Central memory CD4-positive, alpha-beta T cell (primary cell): ENCODE measurements at regions not wholly inside any gene's neighbourhood (a gene's known extent, or its start where the extent isn't known, plus 50 kb on each side); places are given as distances from the start of the nearest gene placed in this dataset.
"Not testable (repeated sequence)": the region's sequence is repeated elsewhere in the genome, so short reads cannot be mapped to it uniquely, and the experiment has no call there.

Experiments used
- DNase-seq: peaks from one replicate; pipeline ENCODE4 v3.0.0; 2022

DNA sequence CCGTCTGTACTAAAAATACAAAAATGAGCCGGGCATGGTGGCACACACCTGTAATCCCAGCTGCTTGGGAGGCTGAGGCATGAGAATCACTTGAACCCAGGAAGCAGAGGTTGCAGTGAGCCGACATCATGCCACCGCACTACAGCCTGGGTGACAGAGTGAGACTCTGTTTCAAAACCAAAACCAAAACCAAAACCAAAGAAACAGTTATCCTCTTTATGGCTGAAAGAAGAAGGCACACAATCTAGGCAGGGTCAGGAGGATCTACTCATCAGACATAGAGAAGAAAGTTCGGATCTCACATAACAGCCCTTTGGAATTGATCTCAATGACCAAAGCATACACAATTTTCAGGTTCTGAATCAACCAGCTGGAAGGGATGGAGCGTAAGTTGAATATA, 411.3 kb upstream of the SLC35B3 start:
- not testable (repeated sequence) for DNase-seq

DNA sequence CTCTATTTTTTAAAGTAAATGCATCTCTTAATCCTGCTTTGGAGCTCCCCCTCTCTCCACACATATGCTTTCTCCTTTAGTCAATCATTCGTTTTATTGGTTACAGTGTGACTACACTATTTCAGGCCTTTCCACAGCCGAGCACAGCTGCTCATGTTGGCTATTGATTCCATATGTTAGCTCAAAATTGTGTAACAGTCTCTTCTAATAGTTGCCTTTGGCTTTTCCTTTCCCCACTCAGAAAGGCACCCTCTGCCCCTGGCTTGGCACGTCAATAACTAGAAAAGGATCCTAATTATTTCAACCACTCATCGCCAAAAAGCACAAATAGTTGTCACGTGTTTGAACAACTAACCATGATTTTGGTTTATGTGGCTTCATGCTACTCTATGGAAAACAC, 410.3 kb upstream of the SLC35B3 start:
- DNase-seq = no peak

DNA sequence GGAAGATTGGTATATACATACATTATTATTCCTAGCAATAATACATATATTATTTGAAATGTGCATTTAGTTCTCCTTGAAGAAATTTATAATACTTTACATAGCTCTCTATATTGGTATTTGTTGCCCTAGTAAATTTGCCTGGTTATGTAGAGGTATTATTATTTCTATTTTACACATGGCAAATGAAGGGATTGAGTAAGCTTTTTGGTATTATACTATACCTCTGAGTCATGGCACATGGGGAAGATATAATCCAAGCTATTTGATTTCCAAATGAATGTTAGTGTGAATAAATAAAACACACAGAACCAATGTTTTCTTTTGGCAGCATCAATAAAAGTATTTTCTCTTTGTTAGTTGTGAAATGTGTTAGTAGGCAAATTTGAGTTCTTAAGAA, 409.6 kb upstream of the SLC35B3 start:
- DNase-seq = no peak

DNA sequence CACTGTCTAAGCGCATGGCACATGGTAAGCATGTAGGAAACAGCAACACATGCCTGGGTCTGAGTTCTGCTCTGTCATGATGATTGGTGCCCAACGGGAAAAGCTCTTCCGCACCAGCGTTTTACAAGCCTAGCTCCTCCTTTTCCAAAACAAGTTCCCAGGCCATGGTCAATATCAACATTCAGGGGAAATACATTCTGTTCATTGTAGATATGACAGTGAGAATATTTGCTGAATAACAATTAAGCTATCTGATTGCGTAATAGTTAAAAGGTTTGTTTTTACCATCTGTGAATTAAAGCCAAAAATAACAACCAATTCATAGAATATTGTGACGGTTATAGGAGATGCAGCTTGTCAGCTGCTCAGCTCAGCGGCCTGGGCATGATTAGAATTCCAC, 404.3 kb upstream of the SLC35B3 start:
- no peak for DNase-seq

DNA sequence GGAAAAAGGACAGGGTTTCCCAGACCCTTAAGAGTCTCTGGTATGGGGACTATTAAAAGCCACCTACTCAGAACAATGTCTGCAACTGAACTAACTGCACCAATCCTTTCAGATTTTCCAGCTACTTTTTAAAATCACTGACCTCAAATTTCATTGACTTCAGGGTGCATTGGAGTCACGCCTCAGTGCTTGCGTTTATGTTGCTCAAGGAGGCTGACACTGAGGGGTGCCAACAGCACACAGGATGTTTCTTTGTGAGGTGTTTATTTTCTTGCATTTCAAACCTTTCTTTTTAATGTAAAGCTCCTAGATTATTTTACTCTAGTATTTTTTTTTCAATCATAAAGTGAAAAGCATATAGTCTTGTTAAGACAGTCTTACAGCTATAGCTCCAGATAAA, 402.0 kb upstream of the SLC35B3 start:
- no peak for DNase-seq

DNA sequence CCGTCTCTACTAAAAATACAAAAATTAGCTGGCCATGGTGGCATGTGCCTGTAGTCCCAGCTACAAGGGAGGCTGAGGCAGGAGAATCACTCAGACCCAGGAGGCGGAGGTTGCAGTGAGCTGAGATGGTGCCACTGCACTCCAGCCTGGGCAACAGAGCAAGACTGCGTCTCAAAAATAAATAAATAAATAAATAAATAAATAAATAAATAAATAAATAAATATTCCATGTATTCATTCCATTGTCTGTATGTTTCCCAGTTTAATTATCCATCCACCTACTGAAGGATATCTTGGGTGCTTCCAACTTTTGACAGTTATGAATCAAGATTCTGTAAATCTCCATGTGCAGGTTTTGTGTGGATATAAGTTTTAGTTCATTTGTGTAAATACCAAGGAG, 397.4 kb upstream of the SLC35B3 start:
- not testable (repeated sequence) for DNase-seq

DNA sequence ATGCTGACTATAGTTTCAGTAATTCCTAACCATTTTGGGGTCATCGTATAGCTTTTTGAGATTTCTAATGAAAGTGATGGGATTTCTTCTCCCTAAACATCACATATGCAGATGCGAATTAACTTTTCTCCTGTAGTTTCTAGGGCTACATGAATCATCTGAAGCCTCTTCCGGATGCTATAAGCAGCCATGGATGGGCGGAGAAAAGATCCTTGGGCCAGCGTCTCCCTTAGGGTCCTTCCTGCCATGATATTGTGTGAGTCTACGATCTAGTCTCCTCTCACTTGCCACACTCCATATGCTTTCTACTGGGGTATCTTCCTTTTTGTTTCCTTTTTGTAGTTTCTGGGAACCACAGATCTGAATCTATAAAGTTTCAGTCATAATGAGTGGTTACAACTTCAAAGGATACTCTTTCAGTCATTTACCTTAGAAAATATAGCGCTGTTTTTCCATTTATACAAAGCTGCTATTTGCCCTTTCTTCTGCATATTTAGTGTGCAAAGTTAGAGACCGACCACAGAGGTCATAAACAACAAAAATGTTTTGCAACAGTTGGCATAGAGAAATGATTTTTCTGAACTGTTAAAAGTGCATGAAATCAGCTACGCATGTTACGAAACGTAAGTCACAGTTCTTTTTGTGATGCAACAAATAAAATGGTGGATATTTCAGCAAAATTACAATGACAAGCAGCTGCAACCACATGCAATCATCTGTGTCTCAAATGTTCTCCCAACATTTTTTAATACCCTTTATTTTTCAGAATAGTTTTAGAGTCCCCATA, 396.2 kb upstream of the SLC35B3 start:
- DNase-seq = no peak

DNA sequence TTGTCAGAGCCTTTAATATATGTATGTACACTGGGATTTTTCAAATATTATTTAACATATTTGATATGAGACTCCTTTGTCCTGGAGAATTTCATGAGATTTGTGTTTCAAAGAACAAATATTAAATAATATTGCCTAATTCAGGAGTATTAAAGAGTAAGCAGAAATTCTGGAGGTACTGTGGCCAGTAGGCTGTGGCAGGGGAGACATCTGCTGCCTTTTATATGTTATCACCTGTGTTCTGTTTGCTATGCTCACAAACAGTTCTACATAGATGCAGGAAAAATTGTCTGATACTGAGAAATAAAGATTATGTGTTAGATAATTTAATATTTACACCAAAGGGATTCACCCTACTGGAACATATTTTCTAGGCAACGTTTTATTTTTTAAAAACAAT, 395.4 kb upstream of the SLC35B3 start:
- no peak for DNase-seq

DNA sequence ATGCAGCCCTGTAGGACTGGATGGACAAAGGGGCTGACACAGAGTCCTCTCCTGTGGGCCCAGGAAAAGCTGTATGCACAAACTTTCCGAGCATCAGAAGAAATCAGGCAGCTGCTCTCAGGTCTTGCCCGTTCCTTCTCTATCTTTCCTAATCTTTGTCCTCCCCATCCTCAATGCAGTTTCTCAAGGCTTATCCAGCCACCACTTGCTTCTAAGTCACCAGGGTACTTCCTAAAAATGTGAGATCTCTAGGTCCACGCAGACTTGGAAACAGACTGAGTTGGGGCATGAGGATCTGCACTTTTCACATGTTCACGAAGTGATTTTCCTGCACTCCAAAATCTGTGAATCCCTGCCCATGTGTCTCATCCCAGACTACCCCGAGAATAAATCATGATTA, 394.5 kb upstream of the SLC35B3 start:
- DNase-seq = no peak

DNA sequence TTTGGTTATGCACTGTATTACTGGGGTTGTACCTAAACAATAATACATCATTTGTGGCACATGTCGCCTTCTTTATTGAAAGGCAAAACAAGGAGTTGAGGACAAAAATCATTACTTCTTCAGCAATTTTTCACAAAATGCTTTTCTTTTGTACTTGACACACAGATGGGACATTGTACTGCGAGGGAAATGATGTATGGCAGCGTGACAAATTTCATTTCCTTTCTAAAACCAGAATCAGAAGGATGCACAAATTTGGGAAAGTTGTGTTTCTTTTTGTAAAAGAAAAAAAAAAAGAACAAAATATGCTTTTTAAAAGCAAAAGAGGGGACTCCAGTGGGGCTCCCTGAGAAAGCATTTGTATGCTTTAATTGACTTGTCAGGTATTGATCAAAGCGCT, 394.0 kb upstream of the SLC35B3 start:
- DNase-seq = no peak

DNA sequence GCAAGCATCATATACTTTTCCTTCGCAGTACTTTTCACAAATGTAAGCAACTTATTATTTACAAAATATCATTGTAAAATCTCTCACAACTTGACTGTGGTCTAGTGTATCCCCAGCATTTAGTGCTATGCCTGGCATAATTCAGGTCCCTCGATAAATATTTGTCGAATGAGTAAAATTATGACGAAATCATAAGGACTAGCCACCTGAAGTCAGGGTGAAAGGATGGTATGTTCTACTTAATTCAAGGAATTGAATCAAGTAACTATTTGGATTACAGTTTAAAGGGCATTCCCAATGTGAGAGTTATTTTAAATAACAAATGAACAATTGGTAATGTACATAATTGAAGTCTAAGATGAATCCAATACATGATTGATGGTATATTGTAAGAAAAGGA, 393.0 kb upstream of the SLC35B3 start:
- no peak for DNase-seq

DNA sequence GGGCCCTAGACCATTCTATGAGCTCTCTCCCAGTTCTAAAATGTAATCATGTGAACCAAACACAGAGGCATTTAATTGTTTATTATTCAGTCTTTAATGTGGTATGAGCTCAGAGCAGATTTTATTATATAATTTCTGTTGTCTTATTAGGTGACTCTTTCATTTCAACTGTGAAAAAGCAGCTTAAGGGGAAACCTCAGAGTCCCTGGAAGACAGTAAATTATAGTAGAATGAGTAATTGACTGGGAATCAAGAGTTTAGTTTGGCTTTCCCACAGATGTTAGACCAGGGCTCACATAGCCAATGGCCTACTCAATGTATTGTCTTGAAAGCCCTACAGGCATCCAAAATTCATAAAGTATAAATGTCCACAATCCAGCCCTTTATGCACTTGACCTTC, 390.4 kb upstream of the SLC35B3 start:
- DNase-seq = no peak

DNA sequence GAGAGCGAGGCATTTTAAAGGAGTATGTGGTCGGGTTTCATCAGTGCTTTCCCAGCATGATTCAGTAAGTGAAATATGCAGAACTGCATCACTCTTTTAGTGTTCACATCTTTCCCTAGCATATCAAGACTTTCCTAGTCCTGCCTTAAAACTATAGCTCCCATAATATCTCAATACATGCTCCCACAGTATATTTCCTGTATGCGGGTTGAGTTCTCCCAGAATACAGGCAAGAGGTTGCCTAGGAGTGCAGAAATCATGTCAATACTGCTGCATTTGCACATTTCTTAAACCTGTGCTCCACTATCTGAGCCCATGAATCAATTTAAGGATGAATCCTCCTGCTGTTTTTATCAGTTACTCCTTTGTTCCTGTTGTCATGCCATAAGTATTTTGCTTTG, 386.6 kb upstream of the SLC35B3 start:
- no peak for DNase-seq

DNA sequence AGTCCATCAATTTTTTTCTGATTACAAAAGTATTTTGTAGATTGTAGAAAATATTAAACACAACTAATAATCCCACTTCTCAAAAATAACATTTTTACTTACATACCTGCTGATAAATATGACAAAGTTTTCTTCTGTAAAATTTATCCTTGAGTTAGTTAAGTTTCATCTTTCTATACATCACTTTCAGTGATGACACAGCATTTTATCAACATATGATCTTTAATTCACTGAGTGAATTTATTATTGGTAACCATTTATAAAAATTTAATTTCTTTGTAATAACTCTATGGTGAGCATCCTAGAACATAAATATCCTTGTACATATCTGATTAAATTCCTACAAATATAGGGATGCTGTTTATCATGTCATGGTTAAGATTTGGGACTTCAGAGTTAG, 385.0 kb upstream of the SLC35B3 start:
- no peak for DNase-seq

DNA sequence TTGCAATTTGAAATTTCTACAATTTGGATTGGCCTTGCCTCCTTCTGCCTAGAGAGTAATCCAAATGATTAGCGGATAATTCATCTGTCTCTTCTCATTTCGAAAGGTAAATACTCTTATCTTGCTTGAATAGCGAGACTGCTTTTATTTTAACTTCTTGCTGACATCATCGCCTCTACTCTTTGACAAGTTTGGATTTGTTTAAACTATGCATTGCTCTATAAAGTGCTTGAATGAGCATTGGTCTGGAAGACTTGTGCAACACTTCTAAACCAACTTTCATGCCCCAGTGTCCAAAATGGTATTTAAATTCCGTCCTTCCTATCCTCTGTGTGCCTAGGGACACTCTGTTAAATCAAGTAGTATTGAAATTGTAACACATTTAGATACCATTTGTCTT, 384.1 kb upstream of the SLC35B3 start:
- DNase-seq = no peak

DNA sequence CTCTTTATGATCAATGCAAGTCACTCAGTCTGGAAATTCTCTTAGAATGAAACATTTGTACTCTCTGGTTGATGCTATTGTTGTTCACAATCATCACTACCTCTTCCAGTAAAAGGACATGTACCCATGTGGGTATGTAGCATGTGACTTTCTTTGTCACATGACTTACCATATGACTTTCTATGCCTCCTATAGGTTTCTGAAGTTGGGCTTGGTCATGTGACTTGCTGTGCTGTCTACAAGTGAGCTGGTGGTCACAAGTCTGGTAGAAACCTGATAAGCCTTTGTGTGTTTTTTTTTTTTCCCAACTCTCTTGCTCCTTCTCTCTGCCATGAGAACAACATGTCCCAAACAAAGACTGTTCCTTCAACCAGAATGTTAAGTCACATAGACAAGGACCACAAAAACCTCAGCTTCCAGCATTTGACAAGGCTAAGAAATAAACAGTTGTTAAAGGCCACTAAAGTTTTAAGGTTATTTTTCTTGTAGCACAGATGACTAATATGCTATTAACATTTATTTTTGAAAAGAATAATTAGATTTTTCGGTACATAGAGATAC, 379.2 kb upstream of the SLC35B3 start:
- DNase-seq = no peak

DNA sequence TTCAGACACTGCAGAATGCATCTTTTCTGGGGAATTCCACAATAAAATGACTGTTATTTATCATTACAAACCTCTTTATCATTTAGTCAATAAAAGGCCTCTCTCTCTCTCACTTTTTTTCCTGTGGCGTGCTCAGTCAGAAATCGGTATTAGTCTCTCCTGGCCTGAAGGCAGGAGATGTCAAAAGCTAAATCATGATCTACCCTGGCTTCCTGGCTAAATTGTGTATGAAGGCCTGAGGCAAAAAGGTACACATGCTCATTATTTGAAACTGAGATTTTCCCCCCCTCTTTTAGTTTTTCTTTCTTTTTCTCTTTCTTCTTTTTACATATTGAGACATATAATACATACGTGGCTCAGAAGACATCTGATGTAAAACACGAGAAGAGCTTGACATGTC, 375.0 kb upstream of the SLC35B3 start:
- no peak for DNase-seq

DNA sequence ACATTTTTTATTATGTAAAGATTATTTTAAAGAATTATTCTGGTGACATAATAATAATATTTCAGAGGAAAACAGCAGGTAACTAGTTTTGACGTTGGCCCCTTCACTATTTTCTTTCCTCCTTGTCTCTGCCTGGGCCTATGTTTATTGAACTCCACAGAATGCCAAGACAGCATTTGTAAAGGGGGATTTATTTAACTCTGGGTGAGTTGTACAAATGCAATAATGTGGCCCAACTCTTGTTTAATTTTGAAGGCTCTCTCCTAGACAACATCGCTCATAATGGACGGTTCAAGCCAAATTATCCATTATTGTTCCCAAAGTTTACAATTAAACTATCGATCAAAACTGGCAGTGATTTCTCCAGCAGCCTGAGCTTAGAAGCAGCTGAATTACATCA, 374.3 kb upstream of the SLC35B3 start:
- DNase-seq = no peak

DNA sequence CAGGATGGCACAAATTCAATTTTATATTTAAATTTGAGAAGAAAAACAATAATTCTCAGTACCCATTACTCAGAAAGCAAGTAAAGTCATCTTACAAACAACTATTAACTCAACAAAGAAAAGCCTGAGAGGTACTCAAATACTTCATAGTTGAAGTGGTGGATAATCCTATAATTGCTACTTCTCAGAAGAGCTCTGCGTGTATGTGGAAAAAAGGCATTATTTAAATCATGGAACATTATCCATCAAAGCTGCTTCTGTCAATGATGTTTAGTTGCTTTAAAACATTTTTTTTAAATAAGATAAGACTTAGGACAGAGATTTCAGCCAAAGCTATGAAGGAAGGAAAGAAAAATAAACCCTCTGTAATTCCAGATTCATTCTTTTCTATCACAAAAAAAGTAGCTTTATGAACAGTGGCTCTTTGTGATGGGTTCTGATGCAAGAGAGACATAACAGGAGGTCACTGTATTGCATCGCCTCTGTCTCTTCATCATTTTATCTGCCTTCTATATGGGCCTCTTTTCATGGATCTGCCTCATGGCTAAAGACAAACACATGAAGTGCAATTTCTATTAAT, 367.9 kb upstream of the SLC35B3 start:
- no peak for DNase-seq

DNA sequence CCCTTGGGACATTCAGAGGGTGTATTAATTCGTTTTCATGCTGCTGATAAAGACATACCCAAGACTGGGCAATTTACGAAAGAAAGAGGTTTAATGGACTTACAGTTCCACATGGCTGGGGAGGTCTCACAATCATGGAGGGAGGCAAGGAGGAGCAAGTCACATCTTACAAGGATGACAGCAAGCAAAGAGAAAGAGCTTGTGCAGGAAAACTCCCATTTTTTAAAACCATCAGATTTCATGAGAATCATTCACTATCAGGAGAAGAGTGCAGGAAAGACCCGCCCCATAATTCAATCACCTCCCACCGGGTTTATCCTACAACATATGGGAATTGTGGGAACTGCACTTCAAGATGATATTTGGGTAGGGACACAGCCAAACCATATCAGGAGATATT, 367.1 kb upstream of the SLC35B3 start:
- not testable (repeated sequence) for DNase-seq

DNA sequence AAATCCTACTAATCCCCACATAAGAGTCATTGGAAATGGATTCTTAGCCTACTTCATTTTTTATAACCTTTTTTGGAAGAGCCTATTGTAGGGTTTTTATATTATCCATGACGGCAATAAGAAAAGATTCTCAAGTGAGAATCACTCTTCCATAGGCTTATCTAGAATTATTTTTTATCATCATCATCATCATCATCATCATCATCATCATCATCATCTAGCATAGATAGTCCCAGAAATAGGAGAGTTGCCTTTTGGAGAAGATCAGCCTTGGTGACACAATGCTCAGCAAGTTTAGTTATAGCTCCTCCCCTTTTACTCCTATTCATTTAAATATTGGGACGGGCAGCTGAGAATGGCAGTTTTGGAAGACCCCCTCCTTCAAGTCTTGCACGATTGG, 359.1 kb upstream of the SLC35B3 start:
- DNase-seq = no peak

DNA sequence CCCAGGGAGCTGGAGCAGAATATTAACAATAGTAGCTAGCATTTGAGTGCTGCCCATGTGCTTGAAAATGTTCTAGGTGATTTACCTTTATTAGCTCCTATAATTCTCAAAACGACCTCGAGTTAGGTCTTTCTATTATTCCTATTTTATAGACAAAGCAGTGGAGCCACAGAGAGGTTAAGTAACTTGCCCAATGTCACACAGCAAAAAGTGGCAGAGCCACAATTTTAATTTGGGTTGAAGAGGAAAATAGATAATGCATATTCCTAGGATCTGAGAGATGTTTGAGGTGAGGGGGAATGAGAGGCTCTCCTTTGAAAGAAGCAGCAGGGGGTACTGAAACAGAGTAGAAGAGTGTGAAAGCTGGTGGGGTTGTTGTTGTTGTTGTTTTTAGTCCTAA, 354.5 kb upstream of the SLC35B3 start:
- no peak for DNase-seq

DNA sequence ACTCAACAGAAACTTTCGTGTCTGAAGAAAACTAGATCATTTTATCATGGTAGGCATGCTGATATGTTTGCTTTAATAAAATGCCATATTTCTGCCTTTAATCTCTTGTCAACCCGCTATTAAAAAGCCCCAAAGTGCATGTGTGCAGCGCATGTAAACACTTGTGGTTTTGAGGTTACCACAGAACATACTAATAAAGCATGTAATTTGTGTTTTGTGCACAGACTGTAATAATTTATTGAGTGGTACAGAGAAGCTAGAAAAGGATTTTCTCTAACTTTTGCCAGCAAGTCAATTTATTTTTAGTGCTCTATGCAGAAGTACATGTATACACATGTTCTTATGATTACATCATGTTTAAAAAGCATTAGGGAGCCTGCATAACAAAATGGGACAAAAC, 349.9 kb upstream of the SLC35B3 start:
- DNase-seq = no peak

DNA sequence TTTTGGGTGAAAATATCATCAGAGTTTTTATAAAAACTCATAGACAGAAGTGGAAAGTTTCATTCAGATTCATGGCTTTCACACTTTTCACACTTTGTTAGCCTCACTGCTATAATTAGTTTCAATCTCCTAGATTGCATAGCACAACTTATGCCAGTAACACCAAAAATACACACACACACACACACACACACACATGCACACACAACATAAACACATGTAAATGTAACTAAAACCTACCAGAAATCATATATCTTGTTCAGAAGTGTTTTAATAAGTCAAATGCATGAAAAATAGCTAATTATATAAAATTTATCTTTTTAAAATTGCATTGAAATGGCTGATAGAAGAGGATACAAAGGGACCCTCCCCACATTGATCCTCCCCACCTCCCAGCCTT, 347.8 kb upstream of the SLC35B3 start:
- no peak for DNase-seq

DNA sequence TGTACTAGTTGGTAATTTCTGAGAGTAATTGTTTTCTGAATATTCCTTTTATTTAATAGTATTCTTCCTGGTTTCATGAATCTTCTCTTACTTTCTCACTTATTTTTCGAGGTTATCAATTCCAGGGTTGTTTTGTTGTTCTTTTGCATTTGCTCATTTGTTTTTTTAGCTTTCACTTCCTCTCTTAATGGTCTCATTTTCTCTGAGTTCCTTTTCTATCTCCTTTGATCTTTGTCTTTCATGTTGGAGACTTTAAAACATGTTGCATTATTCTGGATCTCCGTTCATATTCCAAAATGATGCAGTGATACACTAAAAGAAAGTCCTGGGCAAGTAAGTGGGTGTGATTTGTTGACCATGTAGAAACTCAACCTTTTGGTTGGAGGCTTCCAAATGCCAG, 345.3 kb upstream of the SLC35B3 start:
- no peak for DNase-seq
